Hepatocyte (in vitro differentiated cells): ENCODE measurements at regions not wholly inside any gene's neighbourhood (a gene's known extent, or its start where the extent isn't known, plus 50 kb on each side); places are given as distances from the start of the nearest gene placed in this dataset.

ENCODE experiments used
- EZH2 ChIP-seq: fragments of 200-600 bp; sonication (generic); IDR thresholded peaks from 2 replicates; pipeline ENCODE4 v1.6.1; 2016; ENCODE audit warnings: antibody characterized with exemption, mild to moderate bottlenecking, borderline replicate concordance
- EZH2phosphoT487 ChIP-seq: fragments of 200-600 bp; sonication (generic); IDR thresholded peaks from one replicate; pipeline ENCODE4 v1.6.1; 2018; ENCODE audit warnings: antibody characterized with exemption, mild to moderate bottlenecking, low read depth, moderate library complexity; ENCODE audit not compliant: unreplicated experiment, severe bottlenecking
- TF ChIP-seq, protein P1 (sequence below): fragments of 200-600 bp; sonication (generic); IDR thresholded peaks from 2 replicates; pipeline ENCODE4 v1.5.1; 2016; ENCODE audit warnings: antibody characterized with exemption, mild to moderate bottlenecking; ENCODE audit not compliant: poor library complexity

DNA sequence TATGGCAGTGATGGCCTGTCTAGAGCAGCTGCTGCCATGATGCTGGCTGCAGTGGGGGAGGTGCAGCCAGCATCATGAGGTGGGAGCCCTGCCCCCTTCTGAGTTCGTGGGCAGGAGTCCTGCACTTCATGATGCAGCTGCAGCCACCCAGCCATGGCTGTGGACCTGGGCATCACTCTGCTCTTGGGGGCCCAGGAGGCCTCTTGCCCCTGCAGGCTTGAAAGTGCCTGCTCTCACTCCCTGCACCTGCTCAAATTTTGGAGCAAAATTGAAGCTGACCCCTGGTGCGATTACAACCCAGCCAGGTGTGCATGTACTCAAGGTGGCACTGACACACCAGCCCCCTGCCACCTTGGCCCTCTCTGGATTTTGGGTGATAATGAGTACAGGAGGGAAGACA, 712.9 kb downstream of the NUP35 start:
- TF ChIP-seq, protein P1, sequence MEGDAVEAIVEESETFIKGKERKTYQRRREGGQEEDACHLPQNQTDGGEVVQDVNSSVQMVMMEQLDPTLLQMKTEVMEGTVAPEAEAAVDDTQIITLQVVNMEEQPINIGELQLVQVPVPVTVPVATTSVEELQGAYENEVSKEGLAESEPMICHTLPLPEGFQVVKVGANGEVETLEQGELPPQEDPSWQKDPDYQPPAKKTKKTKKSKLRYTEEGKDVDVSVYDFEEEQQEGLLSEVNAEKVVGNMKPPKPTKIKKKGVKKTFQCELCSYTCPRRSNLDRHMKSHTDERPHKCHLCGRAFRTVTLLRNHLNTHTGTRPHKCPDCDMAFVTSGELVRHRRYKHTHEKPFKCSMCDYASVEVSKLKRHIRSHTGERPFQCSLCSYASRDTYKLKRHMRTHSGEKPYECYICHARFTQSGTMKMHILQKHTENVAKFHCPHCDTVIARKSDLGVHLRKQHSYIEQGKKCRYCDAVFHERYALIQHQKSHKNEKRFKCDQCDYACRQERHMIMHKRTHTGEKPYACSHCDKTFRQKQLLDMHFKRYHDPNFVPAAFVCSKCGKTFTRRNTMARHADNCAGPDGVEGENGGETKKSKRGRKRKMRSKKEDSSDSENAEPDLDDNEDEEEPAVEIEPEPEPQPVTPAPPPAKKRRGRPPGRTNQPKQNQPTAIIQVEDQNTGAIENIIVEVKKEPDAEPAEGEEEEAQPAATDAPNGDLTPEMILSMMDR: no peak
- TF ChIP-seq EZH2 (no peak), EZH2phosphoT487 (no peak)
